ENCODE measurements at regions not wholly inside any gene's neighbourhood (a gene's known extent, or its start where the extent isn't known, plus 50 kb on each side); places are given as distances from the start of the nearest gene placed in this dataset.
"Not testable (repeated sequence)": the region's sequence is repeated elsewhere in the genome, so short reads cannot be mapped to it uniquely, and the experiment has no call there.

- no peaks in the 10 kb centered on the region for H3K79me2 ChIP-seq (ENCODE audit: insufficient read depth, low read length)
- no peaks in the 10 kb centered on the region for H3F3A ChIP-seq (ENCODE audit: low read depth)
- peak overlapping the region; percentile 78 for H2AFZ ChIP-seq (ENCODE audit: low read length)
- H3K27me3 ChIP-seq (ENCODE audit: insufficient read depth, low read length, poor library complexity, severe bottlenecking), result no peaks in the 10 kb centered on the region
- H3K9ac ChIP-seq (ENCODE audit: low read depth, low read length, poor library complexity, severe bottlenecking), result no peak overlapping the region
- no peaks in the 10 kb centered on the region for H3K9me3 ChIP-seq (ENCODE audit: insufficient read depth, low read depth, low read length)
- no peaks in the 10 kb centered on the region for H4K20me1 ChIP-seq (ENCODE audit: insufficient read depth, low read length, poor library complexity, severe bottlenecking)
- no peak for TF ChIP-seq EZH2phosphoT487 (IDR thresholded peaks at IDR 0.05; ENCODE audit: borderline replicate concordance)
- TF ChIP-seq CTCF (conservative IDR thresholded peaks at IDR 0.05; ENCODE audit: low read length), result peak; percentile 93
- peak overlapping the region; percentile 35 for H3K4me2 ChIP-seq (ENCODE audit: low read depth, low read length, poor library complexity, severe bottlenecking)
- H3K9me2 ChIP-seq (replicated peaks; ENCODE audit: low read depth, low read length), result no peaks in the 10 kb centered on the region
- no peaks in the 10 kb centered on the region for H3K36me3 ChIP-seq (ENCODE audit: insufficient read depth, low read length)
- H3K4me3 ChIP-seq (ENCODE audit: low read length, poor library complexity, severe bottlenecking), result peak overlapping the region; percentile 48
- peaks cover 19% of the 10 kb centered on the region for H3K4me1 ChIP-seq (ENCODE audit: insufficient read depth, low read length, poor library complexity, severe bottlenecking)
These were observed 120.8 kb downstream of the GXYLT1 start for GRCh38 chr12:42023733-42024494.

GRCh38 chr12:42021937-42022336, 122.7 kb downstream of the GXYLT1 start:
- H3K9me2 ChIP-seq (replicated peaks; ENCODE audit: low read depth, low read length); H3K79me2 ChIP-seq (ENCODE audit: insufficient read depth, low read length); H3F3A ChIP-seq (ENCODE audit: low read depth); H4K20me1 ChIP-seq (ENCODE audit: insufficient read depth, low read length, poor library complexity, severe bottlenecking); H3K9me3 ChIP-seq (ENCODE audit: insufficient read depth, low read depth, low read length); H3K9ac ChIP-seq (ENCODE audit: low read depth, low read length, poor library complexity, severe bottlenecking); H3K27me3 ChIP-seq (ENCODE audit: insufficient read depth, low read length, poor library complexity, severe bottlenecking); H3K4me3 ChIP-seq (ENCODE audit: low read length, poor library complexity, severe bottlenecking); H3K36me3 ChIP-seq (ENCODE audit: insufficient read depth, low read length): not testable (repeated sequence)
- peak overlapping the region; percentile 21 for H3K4me2 ChIP-seq (ENCODE audit: low read depth, low read length, poor library complexity, severe bottlenecking)
- H3K4me1 ChIP-seq (ENCODE audit: insufficient read depth, low read length, poor library complexity, severe bottlenecking), result peaks cover 19% of the 10 kb centered on the region
- peak overlapping the region; percentile 24; the same call in 1 of the 2 replicates for H2AFZ ChIP-seq (ENCODE audit: low read length)

- H2AFZ ChIP-seq (ENCODE audit: low read length), result 0 out of 2 replicates have a peak overlapping the region, but pooled peaks have one; percentile 37
- TF ChIP-seq CTCF (conservative IDR thresholded peaks at IDR 0.05; ENCODE audit: low read length) (no peak), EZH2phosphoT487 (IDR thresholded peaks at IDR 0.05; ENCODE audit: borderline replicate concordance) (no peak)
These were observed 123.2 kb downstream of the GXYLT1 start for GRCh38 chr12:42021469-42021868.

GRCh38 chr12:42020226-42020625, 124.4 kb downstream of the GXYLT1 start:
- H3K79me2 ChIP-seq (ENCODE audit: insufficient read depth, low read length), result no peaks in the 10 kb centered on the region
- peaks cover 19% of the 10 kb centered on the region for H3K4me1 ChIP-seq (ENCODE audit: insufficient read depth, low read length, poor library complexity, severe bottlenecking)
- H3K27me3 ChIP-seq (ENCODE audit: insufficient read depth, low read length, poor library complexity, severe bottlenecking), result no peaks in the 10 kb centered on the region
- H3K9me2 ChIP-seq (replicated peaks; ENCODE audit: low read depth, low read length), result no peaks in the 10 kb centered on the region
- no peak for TF ChIP-seq CTCF (conservative IDR thresholded peaks at IDR 0.05; ENCODE audit: low read length)
- TF ChIP-seq EZH2phosphoT487 (IDR thresholded peaks at IDR 0.05; ENCODE audit: borderline replicate concordance), result no peak
- H3F3A ChIP-seq (ENCODE audit: low read depth), result no peaks in the 10 kb centered on the region
- no peaks in the 10 kb centered on the region for H3K36me3 ChIP-seq (ENCODE audit: insufficient read depth, low read length)
- no peaks in the 10 kb centered on the region for H4K20me1 ChIP-seq (ENCODE audit: insufficient read depth, low read length, poor library complexity, severe bottlenecking)
- H2AFZ ChIP-seq (ENCODE audit: low read length), result no peak overlapping the region
- H3K4me3 ChIP-seq (ENCODE audit: low read length, poor library complexity, severe bottlenecking), result no peak overlapping the region
- H3K4me2 ChIP-seq (ENCODE audit: low read depth, low read length, poor library complexity, severe bottlenecking), result no peak overlapping the region
- H3K9me3 ChIP-seq (ENCODE audit: insufficient read depth, low read depth, low read length), result no peaks in the 10 kb centered on the region
- no peak overlapping the region for H3K9ac ChIP-seq (ENCODE audit: low read depth, low read length, poor library complexity, severe bottlenecking)

More at GRCh38 chr12:42021469-42021868, 123.2 kb downstream of the GXYLT1 start:
- Histone ChIP-seq H4K20me1 (ENCODE audit: insufficient read depth, low read length, poor library complexity, severe bottlenecking) (no peaks in the 10 kb centered on the region), H3K4me1 (ENCODE audit: insufficient read depth, low read length, poor library complexity, severe bottlenecking) (peaks cover 19% of the 10 kb centered on the region), H3K9me2 (replicated peaks; ENCODE audit: low read depth, low read length) (no peaks in the 10 kb centered on the region), H3K36me3 (ENCODE audit: insufficient read depth, low read length) (no peaks in the 10 kb centered on the region), H3K4me2 (ENCODE audit: low read depth, low read length, poor library complexity, severe bottlenecking) (peak overlapping the region; percentile 11), H3K79me2 (ENCODE audit: insufficient read depth, low read length) (no peaks in the 10 kb centered on the region), H3K4me3 (ENCODE audit: low read length, poor library complexity, severe bottlenecking) (no peak overlapping the region), H3K27me3 (ENCODE audit: insufficient read depth, low read length, poor library complexity, severe bottlenecking) (no peaks in the 10 kb centered on the region), H3K9me3 (ENCODE audit: insufficient read depth, low read depth, low read length) (no peaks in the 10 kb centered on the region), H3F3A (ENCODE audit: low read depth) (no peaks in the 10 kb centered on the region), H3K9ac (ENCODE audit: low read depth, low read length, poor library complexity, severe bottlenecking) (no peak overlapping the region)

All from Loucy (cell line).